Heart left ventricle (tissue), 16 donors: ENCODE measurements at regions not wholly inside any gene's neighbourhood (a gene's known extent, or its start where the extent isn't known, plus 50 kb on each side); places are given as distances from the start of the nearest gene placed in this dataset.

Source experiments
- ATAC-seq, 4 donors: fragments of 200-7000 bp; cut with Tn5 transposase; one replicate each; pipeline ENCODE4 v1.9.1; 2020 to 2022; ENCODE audit warnings: moderate library complexity in 4 of 4, mild to moderate bottlenecking in 3 of 4, moderate number of reproducible peaks in 1 of 4
- DNase-seq, 5 donors: peaks; one replicate each; pipeline ENCODE4 v3.0.0-alpha.2; 2020
- H3K27ac ChIP-seq, 12 donors: fragments of 200-600 bp; sonication (generic) in 4 of 12; one replicate each; pipeline versions ENCODE4 v1.5.0 to v1.8.0; 2016 to 2022; ENCODE audit warnings: mild to moderate bottlenecking in 2 of 12
- H3K27me3 ChIP-seq, 9 donors: fragments of 200-600 bp; sonication (generic) in 2 of 9; one replicate each; pipeline versions ENCODE4 v1.5.1 to v1.8.0; 2016 to 2022; ENCODE audit warnings: mild to moderate bottlenecking in 3 of 9
- H3K36me3 ChIP-seq, 9 donors: fragments of 200-600 bp; sonication (generic) in 2 of 9; one replicate each; pipeline versions ENCODE4 v1.5.0 to v1.8.0; 2018 to 2022; ENCODE audit warnings: mild to moderate bottlenecking in 2 of 9
- H3K4me1 ChIP-seq, 12 donors: fragments of 200-600 bp; sonication (generic) in 4 of 12; one replicate each; pipeline versions ENCODE4 v1.5.0 to v1.8.0; 2016 to 2022; ENCODE audit warnings: mild to moderate bottlenecking in 3 of 12
- H3K4me3 ChIP-seq, 12 donors: fragments of 200-600 bp; sonication (generic) in 4 of 12; one replicate each; pipeline versions ENCODE4 v1.5.0 to v1.8.0; 2017 to 2022; ENCODE audit warnings: mild to moderate bottlenecking in 9 of 12, moderate library complexity in 4 of 12
- H3K9me3 ChIP-seq, 12 donors: fragments of 200-600 bp; sonication (generic) in 4 of 12; one replicate each; pipeline versions ENCODE4 v1.5.0 to v1.8.0; 2016 to 2022; ENCODE audit warnings: mild to moderate bottlenecking in 1 of 12
- CTCF ChIP-seq, 12 donors: fragments of 200-600 bp; sonication (generic) in 4 of 12; IDR thresholded peaks; one replicate each; pipeline versions ENCODE4 v1.5.0 to v1.8.0; 2018 to 2022; ENCODE audit warnings: antibody characterized with exemption in 12 of 12, mild to moderate bottlenecking in 5 of 12
- POLR2A ChIP-seq, 2 donors: fragments of 450-650 bp; IDR thresholded peaks; one replicate each; pipeline ENCODE4 v1.6.1; 2017; ENCODE audit warnings: antibody characterized with exemption in 2 of 2, mild to moderate bottlenecking in 2 of 2, moderate library complexity in 2 of 2
- WGBS, 4 donors: extraction: QIAGEN DNeasy Blood & Tissue Kit in 2 of 4; methylation state at CpG; one replicate each; pipeline versions ENCODE4 v1.1.5 to v1.1.7; 2013 to 2018; 5-methylcytosine and 5-hydroxymethylcytosine counted together
- intact Hi-C, 10 donors: fragments of 100-400 bp; cut with DNase I; formaldehyde crosslinking; loops; one replicate each; pipeline versions ENCODE4 v1.11.1 to v1.14.2; 2022
- donor health status: ischemic (EF 13 %, LVEDD 7.1; RV severe dilation, severe dysfunction).
- donor health status: healthy with polysubstance abuse.
- donor health status: DM: no; HTN: yes; CAD: no.
- donor health status: DM: no; HTN: no; CAD: no.
- donor health status: ischemic (EF 25% LVEDD 6.9; RV normal size, moderate dysfunction).
- donor health status: ischemic (EF 25% LVEDD 5.7; RV mildly dilated, moderate dysfunction).
- donor health status: healthy.
- donor health status: DM: yes; HTN: yes; CAD: no.
- donor health status: ischemic (EF 35%, LVEDD 5.7; RV mildly dilated, moderate dysfunction).
- donor health status: nonischemic (EF 11% LVEDD 7.7; RV severe dilation, severe dysfunction).
- donor health status: DM: yes; HTN: yes; CAD: no.
- donor health status: PGD.
- donor health status: ischemic (EF 29% LVEDD 5.4; RV normal size, mild dysfunction).
- donor health status: nonischemic (EF 23%, LVEDD 6.1; RV moderate dilation, normal function).

DNA sequence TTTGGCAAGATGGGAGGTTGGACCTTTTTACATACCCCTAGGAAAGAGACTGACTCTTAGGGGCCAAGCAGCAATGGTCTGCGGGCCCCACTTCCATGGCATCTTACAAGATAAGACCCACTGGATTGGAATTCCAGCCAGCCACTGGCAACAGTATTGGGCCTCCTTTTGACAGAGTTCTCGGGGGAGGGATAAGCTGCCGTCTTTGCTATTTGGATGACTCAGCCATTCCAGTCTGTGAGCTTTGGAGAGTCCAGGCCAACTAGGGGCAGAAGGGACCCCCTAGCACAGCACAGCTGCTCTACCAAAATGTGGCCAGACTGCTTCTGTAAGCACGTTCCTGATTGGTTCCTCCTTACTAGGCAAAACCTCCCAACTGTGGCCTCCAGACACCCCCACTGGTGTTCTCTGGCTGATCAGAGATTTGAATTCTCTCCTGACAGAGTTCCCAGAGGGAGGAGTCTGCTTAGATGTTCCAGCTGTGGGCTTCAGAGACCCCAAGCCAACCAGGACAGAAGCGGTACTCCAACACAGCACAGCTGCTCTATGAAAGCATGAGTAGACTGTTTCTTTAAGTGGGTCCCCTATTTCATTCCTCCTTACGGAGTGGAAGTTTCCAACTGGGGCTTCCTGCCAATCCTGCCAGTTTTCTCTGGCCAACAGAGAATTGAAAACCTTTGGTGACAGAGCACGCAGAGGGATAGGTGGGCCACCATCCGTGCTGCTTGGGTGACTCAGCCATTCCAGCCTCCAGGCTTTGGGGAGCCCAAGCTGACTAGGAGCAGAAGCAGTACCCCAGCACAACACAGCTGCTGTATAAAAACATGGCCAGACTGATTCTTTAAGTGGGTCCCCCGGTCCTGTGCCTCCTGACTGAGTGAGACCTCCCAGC is 672.1 kb upstream of the RIOK2 start:
- Histone ChIP-seq H3K4me1 (no peaks in the 10 kb centered on the region), H3K4me3 (no peak overlapping the region), H3K36me3 (no peaks in the 10 kb centered on the region), H3K27me3 (no peaks in the 10 kb centered on the region), H3K27ac (no peak overlapping the region), H3K9me3 (peaks cover 0 to 22% (median 9%) of the 10 kb centered on the region in 12 donors)
- 59 to 69% (median 64%) methylated on average over 8 to 9 of the region's 9 CpGs for WGBS, 4 donors
- TF ChIP-seq CTCF (IDR thresholded peaks at IDR 0.05) (no peak), POLR2A (IDR thresholded peaks at IDR 0.05) (no peak)
- ATAC-seq (peak in 3 of 4 donors; percentile 36 to 87 (median 53)), DNase-seq (peak in 3 of 5 donors; percentile 25 to 45 (median 30))
- intact Hi-C loops = no loop called here

DNA sequence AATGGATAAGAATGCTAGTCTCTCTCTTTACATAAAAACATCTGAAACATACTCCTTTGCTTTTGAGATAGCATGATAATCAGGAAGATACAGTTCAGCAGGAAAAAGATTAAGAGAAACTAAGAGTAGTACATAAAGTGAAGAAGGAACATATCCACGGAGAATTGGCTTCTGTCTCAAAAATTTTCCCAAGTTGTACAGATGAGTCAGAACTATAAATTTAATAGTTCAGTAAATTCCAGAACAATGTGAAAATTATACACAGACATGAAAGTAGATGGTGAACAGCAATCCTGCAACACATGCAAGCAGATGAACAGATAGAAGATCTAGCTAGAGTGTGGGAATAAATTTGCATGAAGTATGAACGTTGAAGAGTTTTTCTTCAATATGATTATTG is 691.4 kb upstream of the RIOK2 start:
- intact Hi-C loops = no loop called here
- Histone ChIP-seq H3K4me3 (no peak overlapping the region), H3K27me3 (no peaks in the 10 kb centered on the region), H3K9me3 (peaks cover 0 to 3% (median 0%) of the 10 kb centered on the region in 12 donors), H3K4me1 (no peaks in the 10 kb centered on the region), H3K27ac (no peak overlapping the region), H3K36me3 (no peaks in the 10 kb centered on the region)
- TF ChIP-seq POLR2A (IDR thresholded peaks at IDR 0.05) = no peak
- 70 to 79% (median 75%) methylated on average over 2 of the region's 2 CpGs for WGBS, 4 donors
- DNase-seq (no peak), ATAC-seq (no peak)

DNA sequence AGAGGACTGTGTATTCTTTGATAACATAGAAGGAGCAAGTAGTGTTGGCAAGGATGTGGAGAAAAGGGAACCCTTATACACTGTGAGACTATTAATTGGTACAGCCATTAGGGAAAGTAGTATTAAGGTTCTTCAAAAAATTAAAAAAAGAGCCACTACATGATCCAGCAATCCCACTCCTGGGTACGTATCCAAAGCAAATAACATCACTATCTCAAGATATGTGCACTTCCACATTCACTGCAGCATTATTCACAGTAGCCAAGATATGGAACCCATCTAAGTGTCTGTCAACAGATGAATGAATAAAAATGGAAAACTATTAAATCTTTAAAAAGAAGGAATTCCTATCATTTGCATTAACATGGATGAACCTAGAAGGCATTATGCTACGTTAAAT is 693.2 kb upstream of the RIOK2 start:
- Histone ChIP-seq H3K9me3 (no peaks in the 10 kb centered on the region), H3K36me3 (no peaks in the 10 kb centered on the region), H3K4me1 (no peaks in the 10 kb centered on the region), H3K4me3 (no peak overlapping the region), H3K27ac (no peak overlapping the region), H3K27me3 (no peaks in the 10 kb centered on the region)
- 48 to 62% (median 51%) methylated on average over 2 of the region's 2 CpGs for WGBS, 4 donors
- DNase-seq (no peak), ATAC-seq (peak in 1 of 4 donors; percentile 22)
- TF ChIP-seq CTCF (IDR thresholded peaks at IDR 0.05) (no peak), POLR2A (IDR thresholded peaks at IDR 0.05) (no peak)
- intact Hi-C loops = no loop called here

GRCh38 chr5:97877588-97877987 is 694.5 kb upstream of the RIOK2 start:
- DNase-seq = no peak
- TF ChIP-seq CTCF (IDR thresholded peaks at IDR 0.05) (no peak), POLR2A (IDR thresholded peaks at IDR 0.05) (no peak)
- intact Hi-C loops = no loop called here

More at GRCh38 chr5:97877588-97877987, 694.5 kb upstream of the RIOK2 start:
- no peaks in the 10 kb centered on the region for H3K9me3 ChIP-seq
- WGBS, 4 donors = 66 to 89% (median 73%) methylated on average over 3 of the region's 3 CpGs
- ATAC-seq = no peak
- H3K36me3 ChIP-seq = no peaks in the 10 kb centered on the region
- no peak overlapping the region for H3K27ac ChIP-seq
- H3K4me1 ChIP-seq = no peaks in the 10 kb centered on the region
- H3K27me3 ChIP-seq = no peaks in the 10 kb centered on the region
- H3K4me3 ChIP-seq = no peak overlapping the region
